GM18909 (cell line): ENCODE measurements at regions not wholly inside any gene's neighbourhood (a gene's known extent, or its start where the extent isn't known, plus 50 kb on each side); places are given as distances from the start of the nearest gene placed in this dataset.
"Not testable (repeated sequence)": the region's sequence is repeated elsewhere in the genome, so short reads cannot be mapped to it uniquely, and the experiment has no call there.

Experiments
- ATAC-seq: cut with Tn5 transposase; IDR thresholded peaks from one replicate; pipeline ENCODE4 v1.9.1; 2021; ENCODE audit warnings: mild to moderate bottlenecking; ENCODE audit not compliant: unreplicated experiment, poor library complexity

DNA sequence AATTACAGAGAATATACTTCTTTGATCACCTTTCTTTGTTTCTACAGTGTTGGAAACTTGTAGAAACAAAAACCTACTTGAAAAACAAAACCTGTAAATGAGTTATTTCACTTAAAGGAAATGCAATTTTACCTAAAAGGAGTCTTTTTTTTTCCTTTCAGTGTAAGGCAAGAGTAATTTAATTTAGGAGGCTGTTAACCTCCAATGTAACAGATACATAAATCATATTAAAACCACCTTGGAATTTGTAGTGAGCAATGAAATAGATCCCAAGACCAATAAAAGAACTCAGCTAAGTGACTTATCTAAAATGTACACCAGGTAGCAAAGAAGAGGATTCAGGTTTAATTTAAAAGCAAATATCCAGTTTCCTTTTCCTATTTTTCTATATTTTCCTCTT lies 524.8 kb downstream of the CSNK1G3 start:
- ATAC-seq: no peak

DNA sequence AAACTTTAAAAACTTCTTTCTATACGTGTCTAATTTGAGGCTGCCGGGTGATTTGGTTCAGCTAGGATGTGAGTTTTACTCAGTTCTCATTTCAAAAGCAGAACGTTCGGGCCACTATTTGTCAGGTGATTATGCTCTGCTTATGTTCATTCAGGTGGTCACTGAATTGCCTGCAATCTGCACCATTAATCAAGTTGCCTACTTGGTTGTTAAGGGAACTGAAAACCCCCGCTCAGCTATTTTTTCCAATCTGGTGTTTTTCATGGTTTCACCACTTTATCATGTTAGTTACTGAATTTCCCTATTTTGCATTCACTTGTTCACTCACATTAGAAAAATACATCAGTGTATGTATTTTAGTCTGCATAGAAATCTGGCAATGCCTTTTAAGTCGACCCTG lies 523.0 kb downstream of the CSNK1G3 start:
- ATAC-seq: peak; percentile 98

DNA sequence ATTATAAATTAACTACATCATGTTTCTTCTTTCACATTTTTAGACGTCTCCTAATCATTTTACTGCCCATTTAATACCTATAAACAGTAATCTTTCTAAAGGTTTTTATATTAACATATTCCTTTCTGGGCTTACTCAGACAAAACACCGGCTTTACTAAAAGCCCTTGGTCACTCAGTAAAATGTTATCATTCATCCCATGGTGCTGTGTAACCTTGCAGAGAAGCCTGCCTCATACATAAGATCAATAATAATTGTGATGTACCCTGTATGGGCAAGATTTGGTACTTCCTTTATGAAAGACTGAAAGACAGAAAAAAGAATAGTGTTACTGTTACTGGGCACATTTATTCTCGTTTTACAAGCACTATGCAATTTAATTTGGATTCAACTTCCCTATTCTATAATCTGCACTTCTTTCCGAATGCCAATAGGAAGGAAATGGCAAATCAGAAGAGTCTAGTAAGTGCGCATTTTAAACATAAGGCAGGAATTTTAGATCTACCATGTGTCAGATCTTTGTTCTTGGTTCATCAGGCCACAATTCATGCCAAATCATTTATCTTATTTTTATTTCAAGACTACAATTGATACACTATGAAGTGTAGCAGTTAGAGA lies 522.2 kb downstream of the CSNK1G3 start:
- ATAC-seq: no peak

DNA sequence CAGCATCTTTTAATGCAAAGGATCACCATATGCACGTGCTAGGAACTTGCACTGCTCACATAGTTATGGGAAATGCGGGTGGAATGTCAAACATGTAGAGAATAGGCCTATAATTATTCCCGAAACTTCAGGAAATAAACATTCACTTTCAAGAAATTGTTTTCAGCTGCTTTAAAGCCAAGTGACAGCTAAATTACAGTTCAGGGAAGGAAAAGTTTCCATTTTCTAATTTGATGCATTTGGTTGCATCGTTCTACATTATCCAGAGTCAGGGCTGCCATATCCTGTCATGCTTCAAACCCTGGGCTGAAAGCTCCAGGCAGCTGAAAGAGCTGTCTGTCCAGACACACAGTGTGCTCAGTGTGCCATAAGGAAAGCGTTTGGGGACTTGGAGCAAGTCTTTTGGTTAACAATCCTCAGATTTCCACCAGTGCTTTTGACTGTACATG lies 518.1 kb downstream of the CSNK1G3 start:
- no peak for ATAC-seq

DNA sequence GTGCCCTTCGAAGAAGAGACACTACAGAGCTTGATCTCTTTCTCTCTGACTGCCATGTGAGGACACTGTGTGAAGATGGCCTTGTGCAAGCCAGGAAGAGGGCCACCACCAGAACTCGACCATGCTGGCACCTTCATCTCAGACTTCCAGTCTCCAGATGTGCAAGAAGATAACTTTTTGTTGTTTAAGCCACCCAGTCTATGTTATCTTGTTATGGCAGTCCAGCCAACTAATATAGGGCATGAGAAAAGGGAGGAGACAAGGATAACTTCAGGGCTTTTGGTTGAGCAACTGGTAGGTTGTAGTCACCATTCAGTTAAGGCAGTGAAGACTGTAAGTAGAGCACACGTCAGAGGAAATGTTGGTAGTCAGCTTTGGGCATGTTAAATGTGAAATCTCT lies 515.5 kb downstream of the CSNK1G3 start:
- ATAC-seq: no peak

DNA sequence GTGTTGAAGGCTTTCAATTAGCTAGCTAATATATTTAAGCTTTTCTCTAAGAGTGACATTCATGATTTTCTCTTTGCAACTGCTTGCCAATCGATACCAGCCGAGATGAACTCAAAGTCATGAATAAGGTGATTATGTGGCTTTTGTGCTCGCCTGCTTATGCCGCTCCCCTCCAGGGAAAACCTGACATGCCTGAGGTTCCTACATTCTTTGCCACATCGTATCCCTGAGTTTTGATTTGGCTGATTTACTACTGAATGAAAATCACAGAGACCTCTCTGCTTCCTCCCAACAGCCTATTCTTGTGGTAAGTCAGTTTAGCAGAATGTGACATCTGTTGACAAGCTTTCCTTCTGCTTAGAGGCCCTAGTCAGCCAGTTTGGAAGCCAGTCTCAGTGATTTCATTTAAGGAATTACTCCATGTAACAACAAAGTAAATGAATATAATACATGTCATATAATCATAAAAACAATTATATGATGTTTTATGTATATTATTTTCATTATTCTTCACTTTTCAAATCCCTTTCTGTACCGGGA lies 513.4 kb downstream of the CSNK1G3 start:
- ATAC-seq: no peak

DNA sequence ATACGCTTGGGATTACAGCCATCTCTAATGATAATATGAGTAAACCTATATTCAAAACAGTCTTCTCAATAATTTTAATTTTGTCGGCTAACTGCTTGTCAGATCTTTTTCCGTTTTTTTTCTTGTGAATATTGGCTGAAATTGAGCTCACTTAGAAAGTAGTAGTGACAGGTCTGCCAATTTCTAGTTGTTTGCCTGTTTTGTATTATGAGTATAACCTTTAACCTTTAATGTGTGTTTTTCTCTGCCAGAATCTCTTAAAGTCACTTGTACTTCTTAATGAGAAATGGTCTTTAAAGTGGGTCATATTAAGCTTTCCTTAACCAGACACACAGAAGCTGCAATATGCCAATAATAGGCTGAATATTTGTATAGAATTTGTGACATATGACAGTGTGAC lies 511.0 kb downstream of the CSNK1G3 start:
- no peak for ATAC-seq

DNA sequence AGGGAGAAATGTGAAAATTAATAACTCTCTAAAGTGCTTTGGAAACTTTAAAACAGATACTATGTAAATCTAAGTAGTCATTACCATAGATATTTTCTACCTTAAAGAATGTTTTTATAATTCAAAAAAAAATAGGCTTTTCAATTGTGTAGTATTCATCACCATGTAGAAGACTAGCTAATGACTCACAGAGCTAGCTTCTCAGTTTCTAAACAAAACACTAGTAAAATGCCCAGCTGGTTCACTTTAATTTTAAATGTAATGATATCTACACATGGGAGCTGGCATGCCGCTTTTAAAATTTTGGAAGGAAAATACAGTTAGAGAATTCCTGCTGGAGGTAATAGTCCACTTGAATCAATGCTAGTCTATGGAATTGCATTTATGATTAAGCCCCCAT lies 509.8 kb downstream of the CSNK1G3 start:
- ATAC-seq: no peak

DNA sequence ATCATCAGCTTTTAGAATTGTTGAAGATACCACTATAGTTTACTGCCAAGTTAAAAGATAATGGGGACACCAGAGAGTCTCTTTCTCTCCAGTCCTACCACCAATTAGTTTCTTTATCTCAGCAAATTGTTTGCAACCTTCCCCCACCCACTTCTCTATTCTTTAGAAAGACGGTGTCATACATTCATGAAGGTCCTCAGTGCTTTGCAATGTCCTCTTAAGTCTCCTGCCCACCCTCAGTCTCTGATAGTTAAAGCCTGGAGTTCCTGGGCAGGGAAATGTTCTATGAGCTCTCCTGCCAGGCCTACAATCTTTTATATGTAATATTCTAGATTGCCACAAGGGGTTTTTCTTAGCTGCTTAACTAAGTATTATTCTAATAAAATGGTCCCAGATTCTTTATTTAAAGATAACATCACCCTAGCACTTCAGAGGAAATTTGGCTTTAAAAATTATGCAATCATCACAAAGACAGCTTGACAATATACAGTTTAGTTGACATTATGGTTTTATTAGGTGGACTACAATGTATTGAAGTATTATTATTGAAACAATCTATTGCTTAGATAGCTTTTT lies 509.2 kb downstream of the CSNK1G3 start:
- no peak for ATAC-seq

DNA sequence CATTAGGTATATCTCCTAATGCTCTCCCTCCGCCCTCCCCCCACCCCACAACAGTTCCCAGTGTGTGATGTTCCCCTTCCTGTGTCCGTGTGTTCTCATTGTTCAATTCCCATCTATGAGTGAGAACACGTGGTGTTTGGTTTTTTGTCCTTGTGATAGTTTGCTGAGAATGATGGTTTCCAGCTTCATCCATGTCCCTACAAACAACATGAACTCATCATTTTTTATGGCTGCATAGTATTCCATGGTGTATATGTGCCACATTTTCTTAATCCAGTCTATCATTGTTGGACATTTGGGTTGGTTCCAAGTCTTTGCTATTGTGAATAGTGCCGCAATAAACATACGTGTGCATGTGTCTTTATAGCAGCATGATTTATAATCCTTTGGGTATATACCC lies 505.3 kb downstream of the CSNK1G3 start:
- not testable (repeated sequence) for ATAC-seq

DNA sequence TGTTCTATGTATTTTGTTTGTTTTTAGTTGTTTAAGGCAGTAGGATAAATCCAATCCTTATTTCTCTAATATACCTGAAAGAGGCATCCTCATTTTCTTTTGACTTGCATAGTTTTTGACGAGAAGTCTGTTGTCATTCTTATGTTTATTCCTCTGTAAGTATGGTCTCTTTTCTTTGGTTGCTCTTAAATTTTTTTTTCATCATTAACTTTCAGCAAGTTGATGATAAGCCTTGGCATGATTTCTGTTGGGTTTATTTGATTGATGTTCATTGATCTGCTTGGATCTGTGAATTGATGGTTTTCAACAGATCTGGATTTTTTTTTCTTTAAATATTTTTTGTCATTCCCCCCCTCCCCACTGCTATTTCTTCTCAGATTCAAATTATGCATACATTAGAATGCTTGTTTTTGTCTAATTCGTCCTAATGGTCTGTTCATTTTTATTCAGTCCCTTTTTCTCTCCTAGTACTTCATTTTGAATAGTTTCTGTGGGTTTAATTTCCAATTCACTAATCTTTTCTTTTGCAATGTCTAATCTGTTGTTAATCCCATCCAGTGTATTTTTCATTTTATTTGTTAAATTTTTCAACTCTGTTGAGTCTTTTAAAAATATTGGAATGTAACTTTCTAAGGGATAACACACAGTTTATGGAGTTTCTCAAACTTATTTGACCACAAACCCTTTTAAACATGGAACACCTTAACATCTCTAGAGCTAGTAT lies 495.9 kb downstream of the CSNK1G3 start:
- ATAC-seq: no peak

DNA sequence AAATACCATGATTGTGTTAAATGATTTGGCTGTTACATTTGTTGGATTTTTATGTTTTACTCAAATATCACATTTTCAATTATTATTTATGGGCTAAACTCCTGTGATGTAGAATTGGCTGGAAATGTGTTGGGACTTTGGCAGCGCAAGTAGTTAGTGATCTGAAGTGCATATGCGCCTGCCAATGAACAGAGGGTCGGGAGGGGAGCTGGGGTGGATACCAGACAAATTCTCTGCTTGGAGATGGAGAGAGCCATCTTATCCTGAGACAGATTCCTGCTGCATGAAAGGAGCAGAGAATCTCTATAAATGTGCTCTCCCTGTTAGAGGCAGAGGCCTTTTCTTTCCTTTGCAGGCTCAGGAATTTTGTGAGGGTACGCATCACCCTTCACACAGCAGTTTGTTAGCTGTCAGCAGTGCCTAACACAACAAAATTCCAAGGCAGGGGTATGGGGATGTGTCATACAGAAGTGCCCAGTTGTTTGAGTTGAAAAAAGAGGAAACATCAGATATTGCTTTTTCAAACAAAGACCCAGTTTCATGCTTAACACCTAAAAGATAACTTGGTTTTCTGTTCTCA lies 489.1 kb downstream of the CSNK1G3 start:
- no peak for ATAC-seq

DNA sequence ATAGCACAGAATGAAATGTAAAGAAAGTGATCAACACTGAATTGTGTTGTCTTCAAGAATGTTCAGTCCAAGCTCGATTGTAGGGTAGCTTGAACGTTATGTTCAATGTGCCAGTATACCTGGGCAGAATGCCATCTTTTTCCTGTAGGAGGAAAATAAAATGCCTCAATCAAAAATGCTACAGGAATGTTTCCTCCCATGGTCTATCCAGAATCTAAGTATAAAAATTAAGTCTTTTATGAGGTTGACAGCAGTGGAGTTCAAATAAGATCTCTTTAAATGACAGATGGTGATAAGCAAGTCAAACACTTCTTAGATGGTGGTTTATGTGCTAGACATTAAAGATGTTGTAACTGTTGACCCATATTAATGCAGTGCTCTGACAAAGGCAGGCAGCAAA lies 488.6 kb downstream of the CSNK1G3 start:
- ATAC-seq: no peak

DNA sequence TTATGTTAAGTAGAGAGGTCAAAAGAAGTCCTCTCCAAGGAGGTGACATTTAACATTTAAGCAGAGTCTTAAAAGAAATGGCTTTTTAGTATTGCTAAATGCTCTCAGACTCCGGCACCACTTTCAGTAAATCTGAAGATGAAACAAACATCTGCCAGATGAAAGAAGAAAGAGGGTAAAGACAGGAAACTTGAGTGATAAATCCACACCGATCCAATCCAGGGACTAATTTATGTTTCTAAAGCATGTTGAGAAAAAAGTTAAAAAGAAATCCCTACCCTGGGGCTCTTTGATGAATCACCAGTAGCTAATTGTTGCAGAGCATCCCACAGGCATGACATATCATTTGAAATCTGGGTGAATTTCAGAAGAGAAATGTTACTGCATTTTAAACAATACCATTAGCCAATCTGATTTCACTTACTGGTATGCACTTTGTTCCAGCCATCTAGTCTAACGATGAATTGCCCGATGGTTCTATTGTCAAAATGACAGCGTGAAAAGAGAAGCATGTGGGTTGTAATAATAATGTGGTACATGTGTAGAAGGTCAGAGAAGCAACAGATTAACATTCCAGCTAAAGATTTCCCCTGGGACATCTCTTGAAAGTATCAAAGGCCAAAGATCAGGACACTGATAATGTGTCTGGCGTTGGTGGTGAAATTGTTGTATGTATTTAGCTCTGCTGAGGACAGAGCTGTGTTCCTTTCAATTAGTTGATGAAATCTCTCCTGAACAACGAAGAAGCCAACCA lies 485.7 kb downstream of the CSNK1G3 start:
- ATAC-seq: no peak

DNA sequence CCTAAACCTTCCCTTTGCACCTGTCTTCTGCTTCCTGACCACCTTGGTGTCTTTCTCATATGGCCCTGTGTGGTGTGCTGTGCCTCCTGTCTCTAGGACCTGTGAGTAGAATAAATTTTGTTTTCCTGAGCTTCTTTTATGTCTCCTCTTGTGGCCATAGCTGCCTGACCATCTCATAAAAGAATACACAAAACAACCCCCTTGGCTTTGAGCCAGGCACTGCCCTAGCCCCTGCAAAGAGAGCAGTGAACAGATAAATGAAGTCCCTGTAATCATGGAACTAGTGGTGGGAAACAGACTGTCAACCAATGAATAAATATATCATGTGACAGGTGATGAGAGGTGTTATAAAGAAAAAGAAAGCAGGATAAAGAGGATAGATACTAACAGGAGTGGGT lies 485.1 kb downstream of the CSNK1G3 start:
- ATAC-seq: no peak

DNA sequence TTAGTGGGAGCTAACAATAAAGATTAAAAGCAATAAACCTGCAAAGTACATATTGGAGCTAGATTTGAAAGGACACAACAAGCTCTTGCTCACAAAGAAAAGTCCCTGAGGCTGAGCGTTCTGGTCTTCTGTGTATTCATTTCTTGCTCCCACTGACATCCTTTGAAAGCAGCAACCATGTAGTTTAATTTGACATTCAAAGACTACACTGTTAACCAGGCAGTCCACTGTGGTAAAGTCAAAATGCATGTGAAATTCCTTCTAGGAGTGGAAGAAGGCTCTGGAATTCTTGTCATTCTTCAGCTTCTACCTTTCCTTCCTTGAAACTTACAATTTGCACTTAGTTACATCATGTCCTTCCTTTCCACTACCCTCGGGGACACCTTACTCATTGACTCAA lies 480.7 kb downstream of the CSNK1G3 start:
- ATAC-seq: no peak

DNA sequence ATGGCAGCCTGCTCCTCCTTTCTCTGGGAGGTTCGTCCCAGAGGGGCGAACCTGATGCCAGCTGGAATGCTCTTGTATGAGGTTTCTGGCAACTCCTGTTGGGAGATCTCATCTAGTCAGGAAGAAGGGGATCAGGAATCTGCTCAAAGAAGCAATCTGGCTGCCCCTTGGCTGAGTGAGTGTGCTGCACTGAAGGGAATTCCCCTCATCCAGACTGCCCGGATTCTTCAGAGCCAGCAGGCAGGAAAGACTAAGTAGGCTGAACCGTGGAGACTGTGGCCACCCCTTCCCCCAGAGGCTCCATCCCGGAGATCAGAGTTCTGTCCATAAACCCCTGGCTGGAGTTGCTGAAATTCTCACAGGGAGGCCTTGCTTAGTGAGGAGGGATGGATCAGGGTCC lies 476.0 kb downstream of the CSNK1G3 start:
- ATAC-seq: no peak

DNA sequence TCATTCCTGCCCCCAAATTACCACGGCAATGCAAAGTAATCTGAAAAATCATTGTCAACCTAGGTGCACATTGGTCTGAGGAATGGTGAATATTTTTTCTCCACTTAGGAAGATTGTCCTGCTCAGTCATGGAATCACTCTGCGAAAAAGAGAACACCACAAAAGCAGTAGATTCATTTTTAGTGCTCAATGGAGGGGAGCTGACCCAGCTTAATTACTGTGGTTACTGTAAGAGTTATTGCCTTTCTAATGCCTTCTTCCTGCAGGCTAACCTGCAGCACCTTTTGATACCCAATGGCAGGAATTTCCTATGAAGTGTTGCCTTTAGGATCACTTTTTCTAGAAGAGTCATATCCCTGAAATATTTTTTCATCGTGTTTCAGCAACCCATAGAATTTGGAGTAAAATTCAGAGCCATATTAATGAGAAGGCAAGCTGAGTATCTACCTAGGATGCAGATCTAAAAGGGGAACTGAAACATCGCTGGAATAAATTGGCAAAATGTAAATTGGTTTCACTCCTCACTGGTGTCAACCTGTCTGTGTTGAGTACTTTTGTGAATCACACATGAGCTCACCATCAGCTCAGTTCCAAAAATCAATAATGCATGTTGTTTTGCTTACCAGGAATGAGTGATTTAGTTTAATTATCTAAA lies 464.5 kb downstream of the CSNK1G3 start:
- ATAC-seq: peak; percentile 87

DNA sequence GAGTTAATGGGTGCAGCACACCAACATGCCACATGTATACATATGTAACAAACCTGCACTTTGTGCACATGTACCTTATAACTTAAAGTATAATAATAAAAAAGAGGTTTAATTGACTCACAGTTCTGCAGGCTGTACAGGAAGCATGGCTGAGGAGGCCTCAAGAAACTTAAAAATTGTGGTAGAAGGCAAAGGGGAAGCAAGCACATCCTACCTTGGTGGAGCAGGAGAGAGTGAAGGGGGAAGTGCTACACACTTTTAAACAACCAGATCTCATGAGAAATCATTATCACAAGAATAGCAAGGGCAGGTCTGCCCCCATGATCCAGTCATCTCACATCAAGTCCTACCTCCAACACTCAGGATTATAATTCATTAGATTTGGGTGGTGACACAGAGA lies 463.5 kb downstream of the CSNK1G3 start:
- not testable (repeated sequence) for ATAC-seq

DNA sequence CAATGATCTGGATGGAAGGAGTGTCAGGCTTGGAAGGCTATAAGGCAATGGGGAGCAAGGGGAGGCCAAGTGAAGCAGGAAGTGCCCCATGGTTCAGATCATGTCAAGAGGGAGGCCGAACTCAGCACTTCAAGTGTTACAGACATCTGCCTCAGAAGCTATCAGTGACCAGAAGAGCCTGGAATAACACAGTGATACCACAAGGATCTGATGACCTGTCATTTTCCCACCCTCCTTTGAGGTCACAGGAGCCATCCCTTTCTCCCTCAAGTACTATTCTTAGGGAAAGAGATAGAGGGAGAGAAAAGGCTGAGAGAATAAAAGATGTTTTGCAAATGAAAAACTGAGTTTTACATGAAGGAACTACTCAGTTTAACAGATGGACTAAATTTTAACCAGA lies 454.8 kb downstream of the CSNK1G3 start:
- ATAC-seq: no peak
